Activated CD4-positive, alpha-beta T cell treated with anti-CD3 and anti-CD28 coated beads, Interleukin-2, Interleukin-4, amounts not matched to agents 100 ng/mL and 50 ng/mL, durations not matched to agents 16 hours and 8 hours (primary cell): ENCODE measurements at regions not wholly inside any gene's neighbourhood (a gene's known extent, or its start where the extent isn't known, plus 50 kb on each side); places are given as distances from the start of the nearest gene placed in this dataset.

Source experiments
- DNase-seq: peaks from one replicate; pipeline ENCODE4 v3.0.0-alpha.2; 2020; ENCODE audit warnings: low spot score

DNA sequence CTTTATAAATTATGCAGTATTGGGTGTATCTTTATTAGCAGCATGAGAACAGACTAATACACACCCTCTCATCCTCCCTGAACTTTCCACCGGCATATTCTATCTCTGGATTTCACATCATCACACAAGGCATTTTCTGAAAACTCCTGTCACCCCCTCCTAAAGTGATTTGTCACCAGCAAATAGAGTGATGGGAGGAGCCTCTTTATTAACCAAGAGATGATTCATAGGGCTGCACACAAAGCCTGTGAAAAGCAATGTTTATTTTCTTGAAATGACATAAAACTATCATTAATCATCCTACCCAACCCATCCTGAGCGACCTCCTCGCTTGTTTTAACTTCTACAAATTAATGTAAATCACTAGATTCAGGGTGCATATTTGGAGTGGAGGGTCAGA is 394.7 kb upstream of the SULF2 start:
- no peak for DNase-seq

GRCh38 chr20:48178633-48179032 is 393.4 kb upstream of the SULF2 start:
- DNase-seq: no peak

GRCh38 chr20:48177058-48177457 is 391.8 kb upstream of the SULF2 start:
- no peak for DNase-seq

- DNase-seq: no peak
Measured at GRCh38 chr20:48176139-48176538, 390.9 kb upstream of the SULF2 start.

DNA sequence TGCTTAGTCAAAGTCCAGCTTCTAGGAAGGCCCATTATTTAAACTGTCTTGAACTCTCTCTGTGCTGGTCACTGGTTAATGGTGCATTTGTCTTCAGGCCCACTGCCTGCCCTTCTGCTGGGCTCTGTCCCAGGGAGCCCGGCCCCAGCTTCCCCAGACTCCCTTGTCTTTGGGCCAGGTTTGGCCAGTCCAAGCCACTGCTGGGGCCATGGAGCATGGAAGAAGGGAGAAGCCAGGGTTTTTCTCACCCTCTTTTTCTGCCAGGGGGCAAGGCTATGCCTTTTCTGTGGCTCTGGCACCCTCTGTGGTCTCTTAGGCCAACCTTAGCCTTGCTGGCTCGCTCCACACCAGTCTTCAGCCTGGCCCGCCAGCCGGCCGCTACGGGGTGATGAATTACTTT is 390.0 kb upstream of the SULF2 start:
- no peak for DNase-seq

GRCh38 chr20:48172357-48172702 is 387.0 kb upstream of the SULF2 start:
- no peak for DNase-seq

- DNase-seq: no peak
Measured at GRCh38 chr20:48171626-48172356, 386.5 kb upstream of the SULF2 start.

GRCh38 chr20:48171071-48171470 is 385.8 kb upstream of the SULF2 start:
- no peak for DNase-seq

DNA sequence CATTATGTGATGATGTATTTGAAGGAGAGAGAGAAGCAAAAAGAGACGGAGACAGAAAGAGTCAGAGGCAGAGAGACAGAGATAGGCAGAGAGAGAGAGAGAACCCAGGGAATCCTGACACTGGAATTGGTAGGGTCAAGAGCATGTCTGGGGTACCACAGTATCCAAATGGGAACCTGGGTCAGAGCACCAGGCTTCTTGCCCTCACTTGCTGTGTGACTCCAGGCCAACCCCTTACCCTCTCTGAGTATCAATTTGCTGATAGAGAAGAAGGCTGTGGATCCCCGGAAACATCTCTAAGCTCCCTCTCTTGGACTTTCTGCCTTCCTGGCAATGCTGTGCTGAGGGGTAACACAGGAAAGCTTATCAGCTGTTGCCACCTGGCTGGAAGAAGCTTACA is 385.3 kb upstream of the SULF2 start:
- DNase-seq: no peak

GRCh38 chr20:48169650-48170225 is 384.5 kb upstream of the SULF2 start:
- no peak for DNase-seq

DNA sequence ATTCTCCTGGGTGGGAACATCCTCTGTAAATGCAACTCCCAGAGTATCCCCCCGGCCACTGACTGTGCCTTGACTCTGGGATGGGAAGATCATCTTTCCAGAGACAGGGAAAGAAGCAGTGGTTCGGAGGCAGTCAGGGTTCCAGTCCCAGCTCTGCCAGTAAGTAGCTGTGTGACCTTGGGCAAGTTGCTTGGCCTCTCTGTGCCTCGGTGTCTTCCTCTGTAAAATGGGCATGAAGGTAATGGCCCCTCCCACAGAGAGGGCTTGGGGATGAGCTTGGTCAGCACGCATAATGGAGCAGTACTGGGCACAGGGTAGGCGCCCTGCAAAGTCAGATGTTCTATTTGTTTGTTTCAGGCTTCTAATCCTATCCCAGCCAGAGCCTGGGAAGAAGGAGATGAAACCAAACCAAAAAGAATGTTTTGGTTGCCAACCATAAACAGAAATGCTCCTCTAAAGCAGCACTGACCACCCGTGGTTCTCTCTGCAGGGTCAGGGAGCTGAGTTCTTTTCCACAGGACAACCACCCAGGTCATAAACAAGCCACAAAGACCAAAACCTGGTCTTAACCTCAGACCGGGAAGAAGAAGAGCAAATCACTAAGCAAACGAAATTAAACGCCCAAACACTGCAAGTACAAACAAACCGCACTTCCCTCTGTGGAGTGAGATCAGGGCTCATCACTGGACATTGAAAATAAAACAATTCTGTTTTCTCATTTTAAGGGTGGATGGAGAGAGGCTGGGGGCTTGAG is 381.0 kb upstream of the SULF2 start:
- no peak for DNase-seq

GRCh38 chr20:48165401-48165685 is 380.1 kb upstream of the SULF2 start:
- no peak for DNase-seq

DNA sequence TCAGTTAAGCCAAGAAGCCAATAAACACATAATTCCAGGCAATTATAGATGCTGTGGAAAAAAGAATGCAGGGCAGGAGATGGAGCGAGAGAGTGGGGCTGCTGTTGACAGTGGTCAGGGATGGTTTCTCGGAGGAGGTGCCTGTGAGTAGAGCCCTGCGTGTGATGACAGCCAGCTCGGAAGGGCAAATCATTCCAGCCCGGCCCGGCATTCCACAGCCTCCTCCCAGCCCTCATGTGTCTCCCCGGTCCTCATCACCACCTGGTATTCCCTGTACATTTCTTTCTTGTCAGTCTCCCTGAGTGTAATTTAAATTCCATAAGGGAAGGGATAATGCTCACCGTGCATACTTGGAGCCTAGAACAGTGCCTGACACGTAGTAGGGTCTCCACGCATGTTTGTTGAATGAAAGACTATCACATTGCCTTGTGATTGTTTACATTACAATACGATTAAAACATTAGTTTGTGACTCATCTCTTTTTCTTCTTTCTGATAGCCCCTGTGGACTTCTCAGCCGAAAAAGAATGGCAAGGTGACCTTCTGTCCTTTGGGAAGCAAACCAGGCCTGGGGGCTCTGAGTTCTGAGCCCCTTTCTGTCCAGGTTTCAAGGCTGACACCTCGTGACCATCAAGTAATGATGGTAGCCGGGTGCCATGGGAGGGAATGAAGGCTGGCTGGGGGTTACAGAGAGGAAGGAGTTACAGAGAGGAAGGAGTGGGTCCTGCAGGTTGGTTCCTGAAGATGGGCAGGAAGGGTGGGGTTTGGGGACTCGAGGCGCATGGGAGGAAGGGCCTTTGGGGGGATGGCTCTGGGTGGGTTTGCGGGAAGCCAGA is 379.5 kb upstream of the SULF2 start:
- DNase-seq: no peak

DNA sequence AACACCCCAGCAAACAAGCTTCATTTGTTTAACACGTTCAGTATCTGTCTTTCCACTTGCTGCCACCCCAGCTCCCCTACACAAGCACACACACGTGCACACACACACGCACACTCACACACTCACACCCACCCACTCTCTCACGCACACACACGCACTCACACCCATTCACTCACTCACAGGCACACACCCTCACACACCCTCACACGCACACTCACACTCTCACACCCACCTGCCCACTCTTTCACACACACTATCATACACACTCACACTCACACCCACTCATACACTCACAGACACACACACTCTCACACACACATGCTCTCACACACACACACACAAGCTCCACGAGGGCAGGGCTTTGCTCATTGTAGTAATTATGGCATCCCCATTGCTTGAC is 378.8 kb upstream of the SULF2 start:
- DNase-seq: no peak

GRCh38 chr20:48163505-48163904 is 378.2 kb upstream of the SULF2 start:
- DNase-seq: no peak

GRCh38 chr20:48162621-48163020 is 377.3 kb upstream of the SULF2 start:
- no peak for DNase-seq

DNA sequence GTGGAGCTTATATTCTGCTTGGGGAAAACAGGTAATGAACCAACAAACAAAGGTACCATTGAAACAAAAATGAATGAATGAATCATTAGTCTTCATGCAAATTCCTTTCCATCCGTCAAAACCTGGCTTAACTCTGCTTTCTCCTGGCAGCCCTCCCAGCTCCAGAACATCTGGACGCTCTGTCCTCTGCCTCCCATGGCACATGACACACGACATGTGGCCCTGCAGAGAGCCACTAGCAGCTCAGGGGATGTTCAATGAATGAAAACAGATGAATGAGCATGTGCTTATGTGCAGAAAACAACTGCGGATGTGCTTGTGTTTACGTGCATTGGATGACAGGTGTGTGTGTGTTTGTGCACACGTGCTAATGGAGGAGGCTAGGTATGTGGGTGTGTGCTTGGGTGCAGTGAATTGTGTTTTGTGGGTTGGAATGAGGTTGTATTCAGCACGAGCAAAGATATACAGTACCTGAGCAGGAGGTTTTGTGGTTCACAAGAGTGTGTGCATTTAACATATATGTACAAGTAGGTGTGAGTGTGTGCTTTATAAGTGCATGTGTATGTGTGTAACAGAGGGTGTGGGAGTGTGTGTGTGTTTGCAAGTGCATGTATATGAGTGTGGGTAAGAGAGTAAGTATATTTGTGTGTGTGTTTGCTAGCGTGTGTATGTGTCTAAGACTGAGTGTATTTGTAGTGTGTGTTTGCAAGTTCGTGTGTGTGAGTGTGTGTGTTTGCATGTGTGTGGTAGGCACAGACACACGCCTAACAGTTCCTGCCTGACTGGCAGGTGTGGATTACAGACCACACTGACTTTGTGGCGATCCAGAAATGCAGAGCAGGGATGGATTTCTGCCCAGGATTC is 374.1 kb upstream of the SULF2 start:
- no peak for DNase-seq

GRCh38 chr20:48158014-48158413 is 372.7 kb upstream of the SULF2 start:
- DNase-seq: no peak

- no peak for DNase-seq
Measured at GRCh38 chr20:48156951-48157700, 371.8 kb upstream of the SULF2 start.

GRCh38 chr20:48156521-48156920 is 371.2 kb upstream of the SULF2 start:
- no peak for DNase-seq

- no peak for DNase-seq
Measured at GRCh38 chr20:48155268-48155667, 370.0 kb upstream of the SULF2 start.
